Loucy (cell line): ENCODE measurements at regions not wholly inside any gene's neighbourhood (a gene's known extent, or its start where the extent isn't known, plus 50 kb on each side); places are given as distances from the start of the nearest gene placed in this dataset.

ENCODE experiments used
- CTCF ChIP-seq: fragments of 200-600 bp; sonication (generic); conservative IDR thresholded peaks from 2 replicates; pipeline ENCODE4 v1.5.1; 2014; ENCODE audit warnings: mild to moderate bottlenecking, antibody characterized with exemption, low read length
- EZH2phosphoT487 ChIP-seq: fragments of 200-600 bp; IDR thresholded peaks from 2 replicates; pipeline ENCODE4 v1.6.1; 2018; ENCODE audit warnings: antibody characterized with exemption, mild to moderate bottlenecking, moderate library complexity, borderline replicate concordance

- TF ChIP-seq CTCF (no peak), EZH2phosphoT487 (no peak)
Measured at GRCh38 chr6:15735567-15736265, 72.9 kb upstream of the DTNBP1 start.
